ENCODE measurements at regions not wholly inside any gene's neighbourhood (a gene's known extent, or its start where the extent isn't known, plus 50 kb on each side); places are given as distances from the start of the nearest gene placed in this dataset.

GRCh38 chr10:9766762-9767161, 1250.9 kb upstream of the CELF2 start:
- Histone ChIP-seq H3K27me3 (replicated peaks; ENCODE audit: insufficient read depth) (no peaks in the 10 kb centered on the region; the same call in 1 of the 2 replicates), H2AFZ (no peak overlapping the region), H4K20me1 (ENCODE audit: insufficient read depth) (no peaks in the 10 kb centered on the region), H3K27ac (no peak overlapping the region), H3K9ac (no peak overlapping the region), H3K4me3 (no peak overlapping the region), H3K9me2 (ENCODE audit: insufficient read depth) (no peaks in the 10 kb centered on the region), H3K79me2 (ENCODE audit: insufficient read depth) (no peaks in the 10 kb centered on the region), H3K4me2 (ENCODE audit: unreplicated experiment) (no peak overlapping the region), H3F3A (ENCODE audit: insufficient read depth) (peaks cover 16% of the 10 kb centered on the region; the same call in 1 of the 2 replicates), H3K9me3 (ENCODE audit: low read depth) (no peaks in the 10 kb centered on the region), H3K36me3 (ENCODE audit: low read depth) (no peaks in the 10 kb centered on the region), H3K4me1 (ENCODE audit: insufficient read depth) (peaks cover 16% of the 10 kb centered on the region)
- in situ Hi-C loops (cut with MboI) = no loop called here
- DNase-seq = no peak
- TF ChIP-seq EZH2phosphoT487 (IDR thresholded peaks at IDR 0.05; ENCODE audit: insufficient read depth, low read depth) = no peak
- no peak for TF ChIP-seq EZH2 (IDR thresholded peaks at IDR 0.05; ENCODE audit: insufficient read depth, poor library complexity, severe bottlenecking)

- H3K27me3 ChIP-seq (replicated peaks; ENCODE audit: insufficient read depth) = no peaks in the 10 kb centered on the region
- H3K27ac ChIP-seq = no peak overlapping the region
- no peaks in the 10 kb centered on the region for H4K20me1 ChIP-seq (ENCODE audit: insufficient read depth)
- H3K9ac ChIP-seq = no peak overlapping the region
- no peaks in the 10 kb centered on the region for H3K79me2 ChIP-seq (ENCODE audit: insufficient read depth)
- no peaks in the 10 kb centered on the region for H3K9me3 ChIP-seq (ENCODE audit: low read depth)
- H2AFZ ChIP-seq = no peak overlapping the region
- peaks cover 14% of the 10 kb centered on the region for H3F3A ChIP-seq (ENCODE audit: insufficient read depth)
- DNase-seq = peak; percentile 37
- in situ Hi-C loops (cut with MboI) = no loop called here
- no peak for TF ChIP-seq EZH2phosphoT487 (IDR thresholded peaks at IDR 0.05; ENCODE audit: insufficient read depth, low read depth)
- TF ChIP-seq EZH2 (IDR thresholded peaks at IDR 0.05; ENCODE audit: insufficient read depth, poor library complexity, severe bottlenecking) = no peak
- no peak overlapping the region for H3K4me2 ChIP-seq (ENCODE audit: unreplicated experiment)
- no peaks in the 10 kb centered on the region for H3K36me3 ChIP-seq (ENCODE audit: low read depth)
- H3K4me3 ChIP-seq = no peak overlapping the region
- WGBS, 2 experiments (ENCODE audit: low coverage in 1 of 2, low lambda C conversion rate in 2 of 2, missing lambda C conversion rate in 2 of 2) = 42 to 49% methylated on average over 2 of the region's 2 CpGs
- no peaks in the 10 kb centered on the region for H3K9me2 ChIP-seq (ENCODE audit: insufficient read depth)
- peaks cover 12% of the 10 kb centered on the region for H3K4me1 ChIP-seq (ENCODE audit: insufficient read depth)
Measured at GRCh38 chr10:9781666-9782065, 1236.0 kb upstream of the CELF2 start.

GRCh38 chr10:9786101-9786500, 1231.6 kb upstream of the CELF2 start:
- H3K4me2 ChIP-seq (ENCODE audit: unreplicated experiment) = peak overlapping the region; percentile 65
- H3K4me1 ChIP-seq (ENCODE audit: insufficient read depth) = peaks cover 17% of the 10 kb centered on the region
- H3K79me2 ChIP-seq (ENCODE audit: insufficient read depth) = no peaks in the 10 kb centered on the region
- no peaks in the 10 kb centered on the region for H3K9me2 ChIP-seq (ENCODE audit: insufficient read depth)
- no peaks in the 10 kb centered on the region for H3K27me3 ChIP-seq (replicated peaks; ENCODE audit: insufficient read depth)
- H3F3A ChIP-seq (ENCODE audit: insufficient read depth) = peaks cover 18% of the 10 kb centered on the region
- WGBS, 2 experiments (ENCODE audit: low coverage in 1 of 2, low lambda C conversion rate in 2 of 2, missing lambda C conversion rate in 2 of 2) = 43 to 67% methylated on average over 1 of the region's 1 CpG
- peak overlapping the region; percentile 47; the same call in 1 of the 2 replicates for H2AFZ ChIP-seq
- peak overlapping the region; percentile 16 for H3K27ac ChIP-seq
- TF ChIP-seq EZH2 (IDR thresholded peaks at IDR 0.05; ENCODE audit: insufficient read depth, poor library complexity, severe bottlenecking) = no peak
- no peak for TF ChIP-seq EZH2phosphoT487 (IDR thresholded peaks at IDR 0.05; ENCODE audit: insufficient read depth, low read depth)
- H3K9ac ChIP-seq = no peak overlapping the region
- H4K20me1 ChIP-seq (ENCODE audit: insufficient read depth) = no peaks in the 10 kb centered on the region
- H3K9me3 ChIP-seq (ENCODE audit: low read depth) = no peaks in the 10 kb centered on the region
- no peaks in the 10 kb centered on the region for H3K36me3 ChIP-seq (ENCODE audit: low read depth)
- H3K4me3 ChIP-seq = no peak overlapping the region
- in situ Hi-C loops (cut with MboI) = no loop called here
- peak; percentile 63 for DNase-seq

GRCh38 chr10:9786576-9786975, 1231.1 kb upstream of the CELF2 start:
- no peak for TF ChIP-seq EZH2phosphoT487 (IDR thresholded peaks at IDR 0.05; ENCODE audit: insufficient read depth, low read depth)
- TF ChIP-seq EZH2 (IDR thresholded peaks at IDR 0.05; ENCODE audit: insufficient read depth, poor library complexity, severe bottlenecking) = no peak
- H3K9me2 ChIP-seq (ENCODE audit: insufficient read depth) = no peaks in the 10 kb centered on the region
- H3K4me2 ChIP-seq (ENCODE audit: unreplicated experiment) = peak overlapping the region; percentile 65
- no peaks in the 10 kb centered on the region for H3K9me3 ChIP-seq (ENCODE audit: low read depth)
- in situ Hi-C loops (cut with MboI) = no loop called here
- H3K4me1 ChIP-seq (ENCODE audit: insufficient read depth) = peaks cover 17% of the 10 kb centered on the region
- H3F3A ChIP-seq (ENCODE audit: insufficient read depth) = peaks cover 18% of the 10 kb centered on the region
- H4K20me1 ChIP-seq (ENCODE audit: insufficient read depth) = no peaks in the 10 kb centered on the region
- no peaks in the 10 kb centered on the region for H3K27me3 ChIP-seq (replicated peaks; ENCODE audit: insufficient read depth)
- DNase-seq = peak; percentile 70
- no peaks in the 10 kb centered on the region for H3K79me2 ChIP-seq (ENCODE audit: insufficient read depth)
- peak overlapping the region; percentile 47; the same call in 1 of the 2 replicates for H2AFZ ChIP-seq
- WGBS, 2 experiments (ENCODE audit: low coverage in 1 of 2, low lambda C conversion rate in 2 of 2, missing lambda C conversion rate in 2 of 2) = 29 to 45% methylated on average over 3 of the region's 3 CpGs
- no peak overlapping the region for H3K4me3 ChIP-seq
- H3K36me3 ChIP-seq (ENCODE audit: low read depth) = no peaks in the 10 kb centered on the region
- H3K27ac ChIP-seq = peak overlapping the region; percentile 16; the same call in 1 of the 2 replicates
- H3K9ac ChIP-seq = no peak overlapping the region

- 16 to 23% methylated on average over 5 of the region's 5 CpGs for WGBS, 2 experiments (ENCODE audit: low coverage in 1 of 2, low lambda C conversion rate in 2 of 2, missing lambda C conversion rate in 2 of 2)
- H3F3A ChIP-seq (ENCODE audit: insufficient read depth) = peaks cover 18% of the 10 kb centered on the region
- H3K4me3 ChIP-seq = no peak overlapping the region
- no peaks in the 10 kb centered on the region for H3K9me2 ChIP-seq (ENCODE audit: insufficient read depth)
- H2AFZ ChIP-seq = no peak overlapping the region
- no peak overlapping the region for H3K9ac ChIP-seq
- H3K4me1 ChIP-seq (ENCODE audit: insufficient read depth) = peaks cover 17% of the 10 kb centered on the region
- H3K4me2 ChIP-seq (ENCODE audit: unreplicated experiment) = no peak overlapping the region
- H3K36me3 ChIP-seq (ENCODE audit: low read depth) = no peaks in the 10 kb centered on the region
- in situ Hi-C loops (cut with MboI) = no loop called here
- no peak overlapping the region for H3K27ac ChIP-seq
- no peaks in the 10 kb centered on the region for H3K27me3 ChIP-seq (replicated peaks; ENCODE audit: insufficient read depth)
- H3K9me3 ChIP-seq (ENCODE audit: low read depth) = no peaks in the 10 kb centered on the region
- DNase-seq = no peak
- H4K20me1 ChIP-seq (ENCODE audit: insufficient read depth) = no peaks in the 10 kb centered on the region
- no peak for TF ChIP-seq EZH2 (IDR thresholded peaks at IDR 0.05; ENCODE audit: insufficient read depth, poor library complexity, severe bottlenecking)
- no peak for TF ChIP-seq EZH2phosphoT487 (IDR thresholded peaks at IDR 0.05; ENCODE audit: insufficient read depth, low read depth)
- H3K79me2 ChIP-seq (ENCODE audit: insufficient read depth) = no peaks in the 10 kb centered on the region
Measured at GRCh38 chr10:9789996-9790395, 1227.7 kb upstream of the CELF2 start.
